ENCODE measurements at regions not wholly inside any gene's neighbourhood (a gene's known extent, or its start where the extent isn't known, plus 50 kb on each side); places are given as distances from the start of the nearest gene placed in this dataset.

DNA sequence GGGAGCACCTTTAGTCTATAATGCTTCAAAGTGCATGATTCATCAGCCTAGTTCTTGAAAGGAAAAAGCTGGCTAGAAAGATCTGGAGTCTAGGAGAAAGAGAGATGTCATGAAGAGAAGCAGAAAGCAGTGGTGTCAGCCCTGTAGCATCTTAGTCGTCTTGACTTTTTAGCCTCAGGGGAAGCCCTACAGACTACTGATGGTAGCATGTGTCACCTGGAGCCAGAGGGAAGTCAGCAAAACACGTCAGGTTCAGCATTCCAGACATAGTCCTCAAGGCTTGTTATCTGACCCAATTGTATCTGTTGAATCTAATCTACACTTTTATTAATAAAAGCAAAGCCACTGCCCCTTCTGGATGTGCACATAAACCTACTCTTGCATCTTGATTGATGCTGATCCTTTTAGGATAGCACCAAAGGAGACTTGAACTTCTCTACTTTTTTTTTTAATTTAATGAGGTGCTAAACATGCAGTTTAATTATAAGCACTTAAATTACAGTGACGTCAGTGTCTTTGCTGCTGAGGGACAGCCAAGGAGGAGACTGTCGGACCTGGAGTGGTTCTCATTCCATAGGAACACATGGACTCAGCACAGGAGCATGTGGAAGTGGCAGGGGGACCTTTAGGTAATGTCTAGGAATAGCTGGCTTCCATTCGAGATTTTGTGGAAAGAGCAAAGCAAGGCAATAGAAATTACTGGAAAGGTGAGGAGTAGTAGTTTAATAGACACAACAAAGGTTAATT is 525.5 kb upstream of the SGCG start:
- H3K4me3 ChIP-seq: no peak overlapping the region
- ATAC-seq: no peak
- H3K9me2 ChIP-seq (ENCODE audit: insufficient read depth): no peaks in the 10 kb centered on the region
- Mint-ChIP-seq H3K9me3 (no peaks in the 10 kb centered on the region), H3K27me3 (ENCODE audit: insufficient read depth, low read depth, poor library complexity) (peaks cover 7% of the 10 kb centered on the region), H3K4me3 (no peak overlapping the region), H3K4me1 (no peaks in the 10 kb centered on the region), H3K36me3 (ENCODE audit: low read depth) (no peaks in the 10 kb centered on the region), H3K27ac (no peak overlapping the region)
- no peaks in the 10 kb centered on the region for H3K79me2 ChIP-seq (replicated peaks; ENCODE audit: insufficient read depth)
- TF ChIP-seq JUNB (IDR thresholded peaks at IDR 0.05; ENCODE audit: unreplicated experiment) (no peak), NANOG (IDR thresholded peaks at IDR 0.05; ENCODE audit: borderline replicate concordance) (no peak), CREB1 (CRISPR knock-in tag; IDR thresholded peaks at IDR 0.05; ENCODE audit: low read depth) (no peak), EZH2phosphoT487 (IDR thresholded peaks at IDR 0.05; ENCODE audit: unreplicated experiment) (no peak)
- no peak overlapping the region for H3K27ac ChIP-seq (ENCODE audit: low read depth)
- no peaks in the 10 kb centered on the region for H4K20me1 ChIP-seq (replicated peaks; ENCODE audit: insufficient read depth)
- no peaks in the 10 kb centered on the region for H3K4me1 ChIP-seq (ENCODE audit: insufficient read depth)
- no peaks in the 10 kb centered on the region for H3K36me3 ChIP-seq (ENCODE audit: insufficient read depth)
- H2AFZ ChIP-seq: no peak overlapping the region
- H3K27me3 ChIP-seq (ENCODE audit: insufficient read depth): no peaks in the 10 kb centered on the region
- no peak overlapping the region for H3K4me2 ChIP-seq
- DNase-seq (ENCODE audit: low spot score): no peak
- no peaks in the 10 kb centered on the region for H3F3A ChIP-seq (replicated peaks; ENCODE audit: low read depth)

- no peaks in the 10 kb centered on the region for H3K36me3 ChIP-seq (ENCODE audit: insufficient read depth)
- no peaks in the 10 kb centered on the region for H3K27me3 ChIP-seq (ENCODE audit: insufficient read depth)
- no peaks in the 10 kb centered on the region for H3K27me3 Mint-ChIP-seq (ENCODE audit: insufficient read depth, low read depth, poor library complexity)
- no peaks in the 10 kb centered on the region for H3K36me3 Mint-ChIP-seq (ENCODE audit: low read depth)
- no peaks in the 10 kb centered on the region for H3K4me1 Mint-ChIP-seq
- H3K4me1 ChIP-seq (ENCODE audit: insufficient read depth): no peaks in the 10 kb centered on the region
- no peak overlapping the region for H3K27ac Mint-ChIP-seq
- H2AFZ ChIP-seq: no peak overlapping the region
- no peaks in the 10 kb centered on the region for H4K20me1 ChIP-seq (replicated peaks; ENCODE audit: insufficient read depth)
- H3K9me3 Mint-ChIP-seq: no peaks in the 10 kb centered on the region
- H3K4me3 Mint-ChIP-seq: no peak overlapping the region
- H3K4me2 ChIP-seq: no peak overlapping the region
- H3K9me2 ChIP-seq (ENCODE audit: insufficient read depth): no peaks in the 10 kb centered on the region; the same call in 1 of the 2 replicates
- ATAC-seq (no peak), DNase-seq (ENCODE audit: low spot score) (no peak)
- no peak overlapping the region for H3K27ac ChIP-seq (ENCODE audit: low read depth)
- no peak for TF ChIP-seq EZH2 (IDR thresholded peaks at IDR 0.05; ENCODE audit: low read depth, unreplicated experiment)
- no peak for TF ChIP-seq CREB1 (CRISPR knock-in tag; IDR thresholded peaks at IDR 0.05; ENCODE audit: low read depth)
- no peak for TF ChIP-seq REST (IDR thresholded peaks at IDR 0.05; ENCODE audit: unreplicated experiment)
- TF ChIP-seq, protein P1, sequence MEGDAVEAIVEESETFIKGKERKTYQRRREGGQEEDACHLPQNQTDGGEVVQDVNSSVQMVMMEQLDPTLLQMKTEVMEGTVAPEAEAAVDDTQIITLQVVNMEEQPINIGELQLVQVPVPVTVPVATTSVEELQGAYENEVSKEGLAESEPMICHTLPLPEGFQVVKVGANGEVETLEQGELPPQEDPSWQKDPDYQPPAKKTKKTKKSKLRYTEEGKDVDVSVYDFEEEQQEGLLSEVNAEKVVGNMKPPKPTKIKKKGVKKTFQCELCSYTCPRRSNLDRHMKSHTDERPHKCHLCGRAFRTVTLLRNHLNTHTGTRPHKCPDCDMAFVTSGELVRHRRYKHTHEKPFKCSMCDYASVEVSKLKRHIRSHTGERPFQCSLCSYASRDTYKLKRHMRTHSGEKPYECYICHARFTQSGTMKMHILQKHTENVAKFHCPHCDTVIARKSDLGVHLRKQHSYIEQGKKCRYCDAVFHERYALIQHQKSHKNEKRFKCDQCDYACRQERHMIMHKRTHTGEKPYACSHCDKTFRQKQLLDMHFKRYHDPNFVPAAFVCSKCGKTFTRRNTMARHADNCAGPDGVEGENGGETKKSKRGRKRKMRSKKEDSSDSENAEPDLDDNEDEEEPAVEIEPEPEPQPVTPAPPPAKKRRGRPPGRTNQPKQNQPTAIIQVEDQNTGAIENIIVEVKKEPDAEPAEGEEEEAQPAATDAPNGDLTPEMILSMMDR (conservative IDR thresholded peaks at IDR 0.05; ENCODE audit: low read depth in 2 of 2): no peak
- TF ChIP-seq, protein P2, sequence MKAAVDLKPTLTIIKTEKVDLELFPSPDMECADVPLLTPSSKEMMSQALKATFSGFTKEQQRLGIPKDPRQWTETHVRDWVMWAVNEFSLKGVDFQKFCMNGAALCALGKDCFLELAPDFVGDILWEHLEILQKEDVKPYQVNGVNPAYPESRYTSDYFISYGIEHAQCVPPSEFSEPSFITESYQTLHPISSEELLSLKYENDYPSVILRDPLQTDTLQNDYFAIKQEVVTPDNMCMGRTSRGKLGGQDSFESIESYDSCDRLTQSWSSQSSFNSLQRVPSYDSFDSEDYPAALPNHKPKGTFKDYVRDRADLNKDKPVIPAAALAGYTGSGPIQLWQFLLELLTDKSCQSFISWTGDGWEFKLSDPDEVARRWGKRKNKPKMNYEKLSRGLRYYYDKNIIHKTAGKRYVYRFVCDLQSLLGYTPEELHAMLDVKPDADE (IDR thresholded peaks at IDR 0.05): no peak
- no peak for TF ChIP-seq POLR2AphosphoS5 (IDR thresholded peaks at IDR 0.05; ENCODE audit: low read depth)
- no peaks in the 10 kb centered on the region for H3K79me2 ChIP-seq (replicated peaks; ENCODE audit: insufficient read depth)
- no peak overlapping the region for H3K4me3 ChIP-seq
- H3F3A ChIP-seq (replicated peaks; ENCODE audit: low read depth): no peaks in the 10 kb centered on the region
Observed at GRCh38 chr13:22662771-22663170, 518.0 kb upstream of the SGCG start.

All from GM23338 (cell line).